Pancreas (tissue), 10 donors: ENCODE measurements at regions not wholly inside any gene's neighbourhood (a gene's known extent, or its start where the extent isn't known, plus 50 kb on each side); places are given as distances from the start of the nearest gene placed in this dataset.

Experiments used
- ATAC-seq, 4 donors: fragments of 200-7000 bp; cut with Tn5 transposase; one replicate each; pipeline versions ENCODE4 v1.8.0 to v1.9.1; 2020; ENCODE audit warnings: mild to moderate bottlenecking in 4 of 4, moderate library complexity in 4 of 4
- DNase-seq, 6 donors: peaks; one replicate each; pipeline ENCODE4 v3.0.0-alpha.2; 2020
- FAIRE-seq: peaks from 2 replicates; lab custom pipeline; 2012; peaks lifted over from hg19 to GRCh38; lab: Jason Lieb, UNC
- H3K27ac ChIP-seq, 4 donors: fragments of 200-600 bp; sonication (generic); 1 replicate in 3 of 4; 2 replicates in 1 of 4; pipeline versions ENCODE4 v1.5.0 to v1.8.0; 2020
- H3K27me3 ChIP-seq, 4 donors: fragments of 200-600 bp; one replicate each; pipeline ENCODE4 v1.8.0; 2021
- H3K36me3 ChIP-seq, 3 donors: fragments of 200-600 bp; sonication (generic) in 1 of 3; one replicate each; pipeline versions ENCODE4 v1.5.0 to v1.8.0; 2020 to 2021
- H3K4me1 ChIP-seq, 3 donors: fragments of 200-600 bp; one replicate each; pipeline ENCODE4 v1.8.0; 2021
- H3K4me3 ChIP-seq, 4 donors: fragments of 200-600 bp; sonication (generic) in 2 of 4; one replicate each; pipeline versions ENCODE4 v1.5.0 to v1.8.0; 2020 to 2021
- H3K9me3 ChIP-seq, 4 donors: fragments of 200-600 bp; one replicate each; pipeline ENCODE4 v1.8.0; 2021
- CTCF ChIP-seq, 4 donors: fragments of 200-600 bp; sonication (generic) in 3 of 4; IDR thresholded peaks; one replicate each; pipeline versions ENCODE4 v1.5.0 to v1.8.0; 2021; ENCODE audit warnings: antibody characterized with exemption in 4 of 4
- WGBS, 2 donors: extraction: QIAGEN DNeasy Blood & Tissue Kit; methylation state at CpG; one replicate each; pipeline ENCODE4 v1.1.7; 2013; 5-methylcytosine and 5-hydroxymethylcytosine counted together
- intact Hi-C, 3 donors: fragments of 100-400 bp; cut with DNase I; formaldehyde crosslinking; loops; one replicate each; pipeline versions ENCODE4 v1.11.1 to v1.14.2; 2022
- donor health status: healthy with polysubstance abuse.
- donor health status: DM: no; HTN: no; CAD: no; lungs with moderate emphysema.
- donor health status: DM: no; HTN: no; CAD: no.
- donor health status: control.
- donor health status: control.
- donor health status: Bipolar disorder and iron deficiency.
- donor health status: DM: yes; HTN: yes; CAD: no.
- donor health status: DM: no; HTN: no; CAD: no.
- donor health status: DM: no; HTN: no; CAD: no.
- donor health status: DM: yes; HTN: yes; CAD: no.

GRCh38 chr14:89495718-89496117 is 78.7 kb upstream of the FOXN3 start:
- TF ChIP-seq CTCF (IDR thresholded peaks at IDR 0.05) = no peak
- Histone ChIP-seq H3K4me3 (no peak overlapping the region), H3K36me3 (no peaks in the 10 kb centered on the region), H3K9me3 (no peaks in the 10 kb centered on the region), H3K4me1 (no peaks in the 10 kb centered on the region), H3K27ac (no peak overlapping the region), H3K27me3 (no peaks in the 10 kb centered on the region)
- no peak for ATAC-seq
- DNase-seq = no peak
- WGBS, 2 donors = 93 to 95% methylated on average over 8 of the region's 8 CpGs
- no peak for FAIRE-seq
- intact Hi-C loops = no loop called here

GRCh38 chr14:89493877-89494634 is 77.0 kb upstream of the FOXN3 start:
- no peaks in the 10 kb centered on the region for H3K9me3 ChIP-seq
- ATAC-seq = peak; percentile 55 to 78 (median 77)
- TF ChIP-seq CTCF (IDR thresholded peaks at IDR 0.05) = no peak
- intact Hi-C loops = no loop called here
- no peaks in the 10 kb centered on the region for H3K36me3 ChIP-seq
- DNase-seq = peak in 1 of 6 donors; percentile 18
- FAIRE-seq = no peak
- no peak overlapping the region for H3K4me3 ChIP-seq
- peaks cover 0 to 4% (median 0%) of the 10 kb centered on the region in 3 donors for H3K4me1 ChIP-seq
- no peaks in the 10 kb centered on the region for H3K27me3 ChIP-seq
- H3K27ac ChIP-seq = no peak overlapping the region
- WGBS, 2 donors = 64 to 69% methylated on average over 11 of the region's 11 CpGs

GRCh38 chr14:89493406-89493805 is 76.4 kb upstream of the FOXN3 start:
- no peaks in the 10 kb centered on the region for H3K36me3 ChIP-seq
- H3K4me1 ChIP-seq = peaks cover 0 to 5% (median 0%) of the 10 kb centered on the region in 3 donors
- no peak for FAIRE-seq
- no peak for TF ChIP-seq CTCF (IDR thresholded peaks at IDR 0.05)
- WGBS, 2 donors = 83 to 86% methylated on average over 4 of the region's 4 CpGs
- H3K4me3 ChIP-seq = no peak overlapping the region
- no peak overlapping the region for H3K27ac ChIP-seq
- H3K27me3 ChIP-seq = no peaks in the 10 kb centered on the region
- no peak for ATAC-seq
- intact Hi-C loops = no loop called here
- H3K9me3 ChIP-seq = no peaks in the 10 kb centered on the region
- no peak for DNase-seq

- Histone ChIP-seq H3K27ac (no peak overlapping the region), H3K9me3 (no peaks in the 10 kb centered on the region), H3K4me3 (no peak overlapping the region), H3K27me3 (no peaks in the 10 kb centered on the region), H3K4me1 (peaks cover 0 to 5% (median 0%) of the 10 kb centered on the region in 3 donors), H3K36me3 (no peaks in the 10 kb centered on the region)
- no peak for TF ChIP-seq CTCF (IDR thresholded peaks at IDR 0.05)
- WGBS, 2 donors = 64% methylated on average over 8 of the region's 8 CpGs
- no peak for DNase-seq
- ATAC-seq = no peak
- intact Hi-C loops = no loop called here
- FAIRE-seq = no peak
Measured at GRCh38 chr14:89491711-89492381, 74.8 kb upstream of the FOXN3 start.

- ATAC-seq (no peak), DNase-seq (no peak), FAIRE-seq (no peak)
- intact Hi-C loops = no loop called here
- Histone ChIP-seq H3K27me3 (no peaks in the 10 kb centered on the region), H3K4me3 (no peak overlapping the region), H3K36me3 (no peaks in the 10 kb centered on the region), H3K4me1 (peaks cover 0 to 5% (median 0%) of the 10 kb centered on the region in 3 donors), H3K9me3 (no peaks in the 10 kb centered on the region), H3K27ac (no peak overlapping the region)
- WGBS, 2 donors = 94 to 95% methylated on average over 5 of the region's 5 CpGs
- no peak for TF ChIP-seq CTCF (IDR thresholded peaks at IDR 0.05)
Measured at GRCh38 chr14:89490466-89490865, 73.4 kb upstream of the FOXN3 start.
